HEK293T (cell line): ENCODE measurements at regions not wholly inside any gene's neighbourhood (a gene's known extent, or its start where the extent isn't known, plus 50 kb on each side); places are given as distances from the start of the nearest gene placed in this dataset.
"Not testable (repeated sequence)": the region's sequence is repeated elsewhere in the genome, so short reads cannot be mapped to it uniquely, and the experiment has no call there.

Source experiments
- BHLHE40 ChIP-seq: fragments of 450-650 bp; IDR thresholded peaks from 2 replicates; pipeline ENCODE4 v1.6.1; 2016; ENCODE audit warnings: mild to moderate bottlenecking, moderate library complexity, borderline replicate concordance
- CTBP1 ChIP-seq: fragments of 450-650 bp; IDR thresholded peaks from 2 replicates; pipeline ENCODE4 v1.6.1; 2016; ENCODE audit warnings: borderline replicate concordance
- FOXA1 ChIP-seq: fragments of 450-650 bp; IDR thresholded peaks from 2 replicates; pipeline ENCODE4 v1.6.1; 2016; ENCODE audit warnings: mild to moderate bottlenecking
- FOXM1 ChIP-seq: fragments of 450-650 bp; IDR thresholded peaks from 2 replicates; pipeline ENCODE4 v1.6.1; 2017; ENCODE audit warnings: mild to moderate bottlenecking, borderline replicate concordance
- HDGF ChIP-seq: fragments of 450-650 bp; IDR thresholded peaks from 2 replicates; pipeline ENCODE4 v1.6.1; 2017; ENCODE audit warnings: antibody characterized with exemption, borderline replicate concordance
- PKNOX1 ChIP-seq: fragments of 450-650 bp; IDR thresholded peaks from 2 replicates; pipeline ENCODE4 v1.6.1; 2016
- SP1 ChIP-seq: fragments of 450-650 bp; IDR thresholded peaks from 2 replicates; pipeline ENCODE4 v1.6.1; 2017

- TF ChIP-seq PKNOX1, CTBP1, HDGF, SP1, FOXA1, BHLHE40, FOXM1: not testable (repeated sequence)
These were observed 331.8 kb upstream of the GJE1 start for GRCh38 chr6:141800973-141801372.
